Endothelial cell of umbilical vein (primary cell): ENCODE measurements at regions not wholly inside any gene's neighbourhood (a gene's known extent, or its start where the extent isn't known, plus 50 kb on each side); places are given as distances from the start of the nearest gene placed in this dataset.

ENCODE experiments used
- BruUV-seq: library from RNA; stranded (reverse); fragments of 400-500 nt; replicated peaks from 2 replicates; lab custom pipeline; 2021; lab: Mats Ljungman, UMichigan
- CTCF ChIA-PET: fragments of 300-600, 350-600 bp; sonication (Branson Sonifier 250); formaldehyde crosslinking; loops from one replicate; lab custom pipeline; 2021; ENCODE audit warnings: antibody characterized with exemption, inconsistent platforms; lab: Charles Lee
- POLR2A ChIA-PET: fragments of 300-600, 350-600 bp; sonication (Branson Sonifier 250); formaldehyde crosslinking; loops from one replicate; lab custom pipeline; 2021; ENCODE audit warnings: antibody characterized with exemption, inconsistent platforms; lab: Charles Lee
- DNase-seq: peaks from one replicate; pipeline ENCODE4 v3.0.0-alpha.2; 2011; ENCODE audit warnings: low read depth, low spot score
- FAIRE-seq: peaks from 2 replicates; lab custom pipeline; 2011; peaks lifted over from hg19 to GRCh38; lab: Jason Lieb, UNC
- H2AFZ ChIP-seq: 2 replicates; pipeline ENCODE4 v1.6.0; 2012; ENCODE audit warnings: low read depth, low read length, control low read depth, inconsistent platforms
- H3K27ac ChIP-seq: 2 replicates; pipeline ENCODE4 v1.5.1; 2011; ENCODE audit warnings: low read depth, mild to moderate bottlenecking, control low read depth, low read length, moderate library complexity; ENCODE audit not compliant: insufficient read depth
- H3K27me3 ChIP-seq, 2 experiments: 2 replicates each; pipeline versions ENCODE4 v1.6.0 to v1.6.1; 2011; ENCODE audit warnings: low read length in 2 of 2, mixed read lengths in 1 of 2; ENCODE audit not compliant: control insufficient read depth in 2 of 2, insufficient read depth in 2 of 2
- H3K36me3 ChIP-seq, 2 experiments: 2 replicates in 1 of 2; 3 replicates in 1 of 2; pipeline ENCODE4 v1.5.1; 2011; ENCODE audit warnings: low read length in 2 of 2, mild to moderate bottlenecking in 1 of 2, moderate library complexity in 1 of 2; ENCODE audit not compliant: control insufficient read depth in 2 of 2, insufficient read depth in 2 of 2; ENCODE audit errors: extremely low read depth in 1 of 2
- H3K4me1 ChIP-seq: 3 replicates; pipeline ENCODE4 v1.5.1; 2011; ENCODE audit warnings: mild to moderate bottlenecking, low read length; ENCODE audit not compliant: control insufficient read depth, insufficient read depth; ENCODE audit errors: extremely low read depth
- H3K4me2 ChIP-seq: 2 replicates; pipeline ENCODE4 v1.6.1; 2011; ENCODE audit warnings: low read length, control low read depth, mixed read lengths; ENCODE audit not compliant: insufficient read depth
- H3K4me3 ChIP-seq, 3 experiments: fragments of 200-600 bp in 1 of 3; sonication (generic), shearing (Covaris generic) in 1 of 3; replicated peaks in 1 of 3; 2 replicates each; pipeline ENCODE4 v1.5.1; 2011 to 2016; ENCODE audit warnings: control low read depth in 3 of 3, low read length in 3 of 3, mild to moderate bottlenecking in 2 of 3, inconsistent platforms in 1 of 3, low read depth in 1 of 3, moderate library complexity in 1 of 3; ENCODE audit not compliant: insufficient read depth in 1 of 3
- H3K79me2 ChIP-seq: 2 replicates; pipeline ENCODE4 v1.6.0; 2012; ENCODE audit warnings: low read length, inconsistent platforms; ENCODE audit not compliant: control insufficient read depth, insufficient read depth
- H3K9ac ChIP-seq: replicated peaks from 2 replicates; pipeline ENCODE3; 2011; ENCODE audit warnings: low read length, control low read depth; ENCODE audit not compliant: insufficient read depth; ENCODE audit errors: extremely low read depth
- H3K9me1 ChIP-seq: replicated peaks from 3 replicates; pipeline ENCODE4 v1.6.0; 2011; ENCODE audit warnings: mild to moderate bottlenecking, low read length; ENCODE audit not compliant: control insufficient read depth, insufficient read depth; ENCODE audit errors: extremely low read depth
- H3K9me3 ChIP-seq: replicated peaks from 2 replicates; pipeline ENCODE4 v1.5.1; 2012; ENCODE audit warnings: low read length, inconsistent platforms; ENCODE audit not compliant: control insufficient read depth, insufficient read depth
- H4K20me1 ChIP-seq: replicated peaks from 2 replicates; pipeline ENCODE3; 2011; ENCODE audit warnings: mild to moderate bottlenecking, low read length; ENCODE audit not compliant: control insufficient read depth, insufficient read depth; ENCODE audit errors: extremely low read depth
- CTCF ChIP-seq, 2 donors: IDR thresholded peaks; 1 replicate in 1 of 2; 2 replicates in 1 of 2; pipeline ENCODE4 v1.5.1; 2011; ENCODE audit warnings: low read length in 2 of 2, mild to moderate bottlenecking in 2 of 2, moderate library complexity in 2 of 2, control low read depth in 1 of 2, inconsistent platforms in 1 of 2, low read depth in 1 of 2; ENCODE audit not compliant: insufficient read depth in 1 of 2; ENCODE audit errors: extremely low read depth in 1 of 2
- EZH2 ChIP-seq: IDR thresholded peaks from 2 replicates; pipeline ENCODE4 v1.6.1; 2012; ENCODE audit warnings: borderline replicate concordance, low read depth, mild to moderate bottlenecking, moderate library complexity, low read length, inconsistent platforms; ENCODE audit not compliant: severe bottlenecking
- FOS ChIP-seq: IDR thresholded peaks from 2 replicates; pipeline ENCODE4 v1.6.1; 2011; ENCODE audit warnings: mild to moderate bottlenecking, low read length, moderate library complexity, borderline replicate concordance; ENCODE audit not compliant: insufficient read depth
- GATA2 ChIP-seq: IDR thresholded peaks from 2 replicates; pipeline ENCODE4 v1.7.0; 2011; ENCODE audit warnings: low read depth, mild to moderate bottlenecking, moderate library complexity, mixed read lengths, low read length; ENCODE audit not compliant: insufficient read length, insufficient read depth
- JUN ChIP-seq: IDR thresholded peaks from 2 replicates; pipeline ENCODE4 v1.6.1; 2011; ENCODE audit warnings: borderline replicate concordance, low read depth; ENCODE audit not compliant: insufficient read length, insufficient read depth
- MAX ChIP-seq: IDR thresholded peaks from 2 replicates; pipeline ENCODE4 v1.6.1; 2011; ENCODE audit not compliant: insufficient read depth, insufficient read length
- MYC ChIP-seq: IDR thresholded peaks from one replicate; pipeline ENCODE4 v1.6.1; 2011; ENCODE audit warnings: mild to moderate bottlenecking, low read depth, low read length
- POLR2A ChIP-seq: IDR thresholded peaks from 2 replicates; pipeline ENCODE4 v1.6.1; 2012; ENCODE audit warnings: low read depth, mild to moderate bottlenecking, control low read depth, low read length
- POLR2AphosphoS5 ChIP-seq: IDR thresholded peaks from 2 replicates; pipeline ENCODE4 v1.6.1; 2012; ENCODE audit warnings: low read depth, mild to moderate bottlenecking, control low read depth, low read length, moderate library complexity; ENCODE audit not compliant: insufficient read depth
- dilution Hi-C: fragments of 300-500 bp; cut with MboI; formaldehyde crosslinking; loops from one replicate; pipeline ENCODE4 v1.15.0; 2019; ENCODE audit warnings: low sequenced_read_pairs; ENCODE audit not compliant: extremely low pct_ligation_motif_present
- intact Hi-C: fragments of 100-400 bp; cut with micrococcal nuclease; formaldehyde crosslinking; loops from one replicate; pipeline ENCODE4 v1.10.0; 2022

GRCh38 chr13:28601581-28601980 is 57.3 kb upstream of the POMP start:
- ChIA-PET CTCF (interaction anchor here (1.3 kb wide), 1 partner anchor 31 kb away, joined by 3 read pairs; no protein-coding TSS in a partner anchor), POLR2A (no interaction called here)
- Histone ChIP-seq H3K27ac (no peak overlapping the region), H3K79me2 (no peaks in the 10 kb centered on the region), H4K20me1 (no peaks in the 10 kb centered on the region), H3K4me2 (no peak overlapping the region), H3K4me3 (no peak overlapping the region), H2AFZ (no peak overlapping the region), H3K4me1 (no peaks in the 10 kb centered on the region), H3K9ac (no peak overlapping the region), H3K27me3 (peaks cover 4 to 9% of the 10 kb centered on the region in 2 experiments), H3K9me3 (no peaks in the 10 kb centered on the region), H3K36me3 (no peaks in the 10 kb centered on the region), H3K9me1 (no peaks in the 10 kb centered on the region)
- TF ChIP-seq POLR2A, result no peak
- TF ChIP-seq MAX, result no peak
- no peak for TF ChIP-seq GATA2
- TF ChIP-seq EZH2, result no peak
- TF ChIP-seq CTCF (IDR thresholded peaks at IDR 0.05; ENCODE audit: extremely low read depth in 1 of 2, insufficient read depth in 1 of 2, low read depth in 1 of 2, low read length in 2 of 2), result no peak
- no peak for TF ChIP-seq MYC
- TF ChIP-seq JUN, result no peak
- TF ChIP-seq FOS, result no peak
- TF ChIP-seq POLR2AphosphoS5, result no peak
- dilution Hi-C loops, result no loop called here
- no TSS peak for BruUV-seq
- no peak for FAIRE-seq
- DNase-seq, result no peak
- intact Hi-C loops, result no loop called here
